HG03457 (cell line): ENCODE measurements at regions not wholly inside any gene's neighbourhood (a gene's known extent, or its start where the extent isn't known, plus 50 kb on each side); places are given as distances from the start of the nearest gene placed in this dataset.

Experiments used
- ATAC-seq: cut with Tn5 transposase; IDR thresholded peaks from one replicate; pipeline ENCODE4 v1.9.1; 2021; ENCODE audit warnings: moderate number of reproducible peaks; ENCODE audit not compliant: unreplicated experiment

- ATAC-seq: no peak
Measured at GRCh38 chr12:92337128-92337527, 191.5 kb upstream of the BTG1 start.

DNA sequence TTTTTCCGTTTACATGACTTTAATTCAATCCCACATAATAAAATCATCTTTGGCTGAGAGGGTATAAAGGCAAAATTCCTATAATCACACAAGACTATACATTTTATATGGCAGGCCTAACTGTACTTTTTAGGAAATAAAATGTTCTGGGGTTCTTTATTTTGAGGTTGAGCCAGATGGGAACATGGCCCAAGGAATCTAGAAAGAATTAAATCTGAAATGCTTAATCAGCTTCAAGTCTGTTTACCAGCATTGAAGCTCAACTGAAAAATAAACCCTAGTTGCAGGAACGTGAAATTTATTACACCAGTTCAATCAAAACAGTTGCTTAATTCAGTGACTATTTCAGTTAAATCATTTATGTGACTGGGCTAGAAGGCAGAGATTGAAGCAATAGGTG lies 191.0 kb upstream of the BTG1 start:
- ATAC-seq: no peak

DNA sequence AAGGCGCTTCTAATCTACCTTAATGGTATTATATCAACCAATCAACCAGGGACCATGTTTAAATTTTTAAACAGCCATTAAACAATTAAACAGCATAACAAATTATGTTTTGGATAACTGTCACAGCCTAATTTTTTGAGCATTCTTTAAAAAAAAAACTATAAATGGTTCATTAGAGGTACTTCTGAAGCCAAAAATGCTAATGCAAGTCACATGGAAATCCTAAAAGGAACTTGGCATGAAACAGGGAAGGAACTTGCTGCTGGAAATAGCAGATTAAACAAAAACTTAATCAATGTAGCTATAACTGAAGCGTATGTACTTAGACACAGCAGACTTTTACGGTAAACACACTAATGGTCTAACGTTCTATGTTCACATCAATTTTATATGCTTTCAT lies 190.2 kb upstream of the BTG1 start:
- ATAC-seq: no peak

GRCh38 chr12:92334552-92334951 lies 188.9 kb upstream of the BTG1 start:
- ATAC-seq: no peak

- ATAC-seq: no peak
Measured at GRCh38 chr12:92332552-92332951, 186.9 kb upstream of the BTG1 start.

DNA sequence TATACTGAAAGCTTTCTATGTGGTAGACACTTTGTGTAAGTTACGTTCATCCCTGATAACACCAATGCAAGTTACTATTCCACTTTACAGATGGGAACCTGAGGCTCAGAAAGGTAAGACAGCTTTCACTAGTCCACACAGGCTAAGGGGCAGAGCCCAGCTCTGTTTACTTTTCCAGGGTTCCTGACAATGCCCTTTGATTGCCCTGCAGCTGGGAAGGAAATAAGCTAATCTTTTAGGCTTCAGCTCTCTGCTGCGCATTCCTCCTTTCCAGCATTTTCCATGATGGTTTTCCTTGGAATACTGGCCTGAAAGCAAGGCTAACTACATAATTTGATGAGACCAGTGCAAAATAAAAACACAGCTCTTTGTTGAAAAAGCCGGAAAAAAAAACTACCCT lies 185.7 kb upstream of the BTG1 start:
- ATAC-seq: no peak

- no peak for ATAC-seq
Measured at GRCh38 chr12:92330654-92331053, 185.0 kb upstream of the BTG1 start.

DNA sequence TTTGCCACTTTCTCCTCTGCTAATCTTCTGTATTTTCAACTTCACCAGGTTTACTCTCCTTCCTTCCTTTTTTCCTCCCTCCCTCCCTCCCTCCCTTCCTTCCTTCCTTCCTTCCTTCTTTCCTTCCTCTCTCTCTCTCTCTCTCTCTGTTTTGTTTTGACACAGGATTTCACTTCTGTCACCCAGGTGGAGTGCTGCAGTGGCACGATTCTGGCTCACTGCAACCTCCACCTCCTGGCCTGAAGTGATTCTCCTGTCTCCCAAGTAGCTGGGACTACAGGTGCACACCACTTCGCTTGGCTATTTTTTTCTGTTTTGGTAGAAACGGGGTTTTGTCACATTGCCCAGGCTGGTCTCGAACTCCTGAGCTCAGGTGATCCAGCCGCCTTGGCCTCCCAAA lies 181.2 kb upstream of the BTG1 start:
- ATAC-seq: no peak

- ATAC-seq: no peak
Measured at GRCh38 chr12:92324849-92325500, 179.3 kb upstream of the BTG1 start.

DNA sequence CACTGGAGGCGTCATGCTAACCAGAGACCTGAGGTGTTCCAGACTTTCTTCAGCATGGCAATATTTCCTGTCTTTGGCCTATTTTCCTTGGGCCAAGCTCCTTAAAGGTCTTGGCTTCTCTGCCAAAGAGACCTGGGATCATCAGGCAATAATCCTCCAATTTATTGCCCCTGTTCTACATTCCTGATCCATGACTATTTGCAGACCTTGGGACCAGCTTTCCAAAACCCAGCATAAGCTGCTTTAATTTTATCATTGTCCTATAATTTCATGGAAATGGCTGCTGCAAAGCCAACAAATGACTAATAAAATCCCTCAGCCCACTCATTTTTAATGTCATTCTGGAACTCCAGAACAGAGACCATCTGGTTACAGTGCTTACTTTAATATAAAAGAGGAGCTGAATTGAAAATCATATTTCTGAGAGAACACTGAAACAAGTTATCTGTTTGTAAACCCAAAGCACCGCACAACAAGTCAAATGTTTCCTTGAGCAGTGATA lies 166.9 kb upstream of the BTG1 start:
- no peak for ATAC-seq

DNA sequence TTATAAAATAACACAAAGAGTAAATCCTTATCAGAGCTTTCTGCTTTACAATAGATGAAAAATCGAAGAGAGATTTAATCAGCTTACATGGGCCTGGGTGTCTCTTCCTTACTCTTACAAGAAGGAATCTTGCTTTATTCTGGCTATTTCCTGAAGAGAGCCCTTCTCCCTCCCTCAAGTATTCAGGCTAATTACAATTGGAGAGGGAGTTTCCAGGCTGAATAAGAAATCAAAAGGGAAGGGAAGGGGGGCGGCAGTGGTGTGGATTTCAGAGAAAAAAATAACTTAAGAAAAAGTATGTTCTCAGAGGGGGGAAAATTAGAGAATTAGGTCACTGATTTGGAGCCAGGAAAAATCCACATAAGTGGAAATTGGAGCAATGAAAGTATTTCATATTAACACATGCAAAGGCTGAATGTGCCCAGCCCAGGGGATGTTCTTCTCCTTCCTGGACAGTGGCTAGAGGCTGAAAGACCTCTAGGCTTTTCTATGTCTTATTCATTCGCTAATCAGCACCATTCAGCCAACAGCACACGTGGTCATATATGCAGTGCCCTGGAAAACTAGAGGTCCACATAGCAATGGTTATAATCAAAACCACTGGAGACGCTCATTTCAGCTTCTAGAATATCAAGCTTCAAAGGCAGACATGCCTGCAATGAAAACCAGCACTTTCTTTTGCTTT lies 158.9 kb upstream of the BTG1 start:
- no peak for ATAC-seq

DNA sequence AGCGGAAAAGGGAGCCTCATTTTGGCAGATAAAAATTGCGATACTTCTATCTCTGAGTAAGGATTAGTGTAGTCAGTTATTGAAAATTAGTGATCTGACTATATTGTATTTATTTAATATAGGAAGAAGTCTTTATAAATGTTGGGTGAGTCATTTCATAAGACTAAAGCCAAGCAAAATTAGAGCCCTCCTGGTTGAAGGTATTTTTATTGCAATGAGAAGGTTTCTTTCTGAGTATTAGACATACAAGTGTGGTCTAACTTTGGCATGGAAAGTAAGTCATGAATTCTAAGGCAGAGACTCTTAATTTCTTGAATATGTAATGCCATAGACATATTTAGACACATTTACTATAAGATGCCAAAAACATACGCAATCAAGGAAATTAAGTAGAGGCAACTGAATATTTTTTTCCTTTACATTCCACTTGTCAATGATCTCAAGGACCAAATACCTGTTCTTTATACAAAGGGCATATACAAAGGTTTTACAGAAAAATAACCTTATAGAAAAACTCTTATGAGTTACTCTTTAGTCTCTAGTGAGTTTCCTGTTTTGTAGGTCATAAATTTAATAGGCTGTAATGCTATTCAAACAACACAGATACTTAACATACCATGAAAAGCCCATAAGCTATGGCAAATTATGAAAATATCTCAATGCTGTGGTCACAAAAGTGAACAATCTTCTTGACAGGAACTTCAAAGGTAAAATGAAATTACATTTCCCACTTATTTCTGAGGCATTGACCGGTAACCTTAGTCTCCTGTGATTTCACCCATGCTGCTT lies 156.6 kb upstream of the BTG1 start:
- ATAC-seq: no peak

- no peak for ATAC-seq
Measured at GRCh38 chr12:92301356-92301755, 155.7 kb upstream of the BTG1 start.

DNA sequence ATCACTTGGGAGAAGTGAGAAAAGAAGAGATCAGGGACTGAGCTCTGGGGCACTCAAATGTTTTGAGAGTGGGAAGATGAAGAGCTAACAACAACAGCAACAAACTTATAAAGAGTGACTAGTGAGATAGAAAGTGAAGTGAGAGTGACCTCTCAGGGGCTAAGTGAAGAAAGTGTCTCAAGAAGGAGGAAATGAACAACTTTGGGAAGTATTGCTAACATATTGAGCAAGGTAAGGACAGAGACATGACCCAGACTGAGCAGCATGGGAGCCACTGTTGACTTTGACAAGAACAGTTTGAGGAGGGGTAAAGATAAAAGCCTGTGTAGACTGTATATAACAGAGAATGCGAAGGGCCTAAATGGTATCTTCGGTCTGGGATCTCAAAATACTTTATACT lies 155.1 kb upstream of the BTG1 start:
- ATAC-seq: no peak

GRCh38 chr12:92299744-92300143 lies 154.1 kb upstream of the BTG1 start:
- no peak for ATAC-seq

- no peak for ATAC-seq
Measured at GRCh38 chr12:92299344-92299743, 153.7 kb upstream of the BTG1 start.

- ATAC-seq: no peak
Measured at GRCh38 chr12:92297932-92298696, 152.5 kb upstream of the BTG1 start.

DNA sequence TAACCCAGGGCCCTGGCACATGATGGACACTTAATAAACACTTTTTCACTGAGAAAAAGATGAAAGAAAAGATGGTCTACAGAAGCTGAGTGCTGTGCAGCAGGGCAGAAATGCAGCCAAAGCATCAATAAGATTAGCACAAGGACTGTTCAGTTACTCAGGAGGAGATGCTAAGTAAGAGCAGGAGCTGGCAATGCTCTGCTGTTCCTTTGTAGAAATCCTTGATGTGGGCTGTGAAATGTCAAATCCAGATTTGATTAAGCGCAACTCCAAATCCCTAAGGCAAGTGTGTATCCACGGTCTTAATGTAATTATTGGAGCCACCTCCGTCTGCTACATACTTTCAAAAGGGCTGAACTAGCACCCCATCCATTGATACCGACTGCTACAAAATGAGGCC lies 151.8 kb upstream of the BTG1 start:
- ATAC-seq: no peak

DNA sequence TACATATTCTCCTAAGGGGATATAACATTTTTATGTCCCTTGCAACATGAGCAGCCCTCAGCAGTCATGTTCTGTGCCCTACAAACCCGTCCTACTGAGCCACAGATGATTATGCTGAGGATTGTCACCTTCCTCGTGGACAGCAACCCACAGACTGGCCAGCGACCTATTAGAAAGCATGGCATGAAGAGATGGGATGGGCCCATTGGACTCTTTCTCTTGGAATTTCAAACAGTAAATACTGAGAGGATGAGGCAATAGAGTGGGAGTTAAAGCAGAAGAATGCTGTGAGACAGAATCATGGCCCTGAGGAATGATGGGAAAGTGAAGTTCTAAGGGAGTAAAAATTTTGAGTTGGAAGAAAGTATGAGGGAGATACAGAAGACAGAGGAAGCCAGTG lies 149.9 kb upstream of the BTG1 start:
- ATAC-seq: no peak

DNA sequence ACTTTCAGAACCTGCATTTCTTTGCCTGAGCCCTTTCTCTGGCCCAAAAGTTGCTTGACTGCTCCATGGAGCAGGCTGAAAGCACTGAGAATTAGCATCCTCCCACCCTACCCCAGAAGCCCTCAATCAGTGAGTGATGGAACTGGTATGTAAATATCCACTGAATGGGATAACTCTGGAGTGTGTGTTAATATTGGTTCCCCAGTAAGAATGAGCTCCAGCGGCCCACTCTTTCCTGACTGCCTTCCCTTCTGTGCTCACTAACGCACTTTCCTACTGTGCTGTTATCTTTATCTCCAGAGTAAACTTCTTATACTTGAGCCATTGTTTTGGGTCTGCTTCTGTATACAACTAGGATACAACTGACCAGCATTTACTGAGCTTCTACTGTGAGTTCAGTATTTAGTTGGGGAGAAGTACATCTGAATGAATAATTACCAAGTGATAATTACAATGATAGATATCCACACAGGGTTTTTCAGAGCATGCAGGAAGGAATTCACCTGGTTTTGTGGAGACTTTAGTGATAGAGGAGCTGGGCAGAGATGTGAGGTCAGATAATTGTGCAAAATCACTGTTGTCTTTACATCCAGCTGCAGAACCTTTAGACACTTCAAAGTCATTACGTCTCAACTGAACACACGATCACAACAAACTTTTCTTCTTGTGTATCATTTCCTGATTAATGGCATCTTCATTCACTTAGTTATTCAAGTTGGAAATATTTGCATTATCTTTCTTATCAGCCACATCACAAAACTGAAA lies 149.2 kb upstream of the BTG1 start:
- no peak for ATAC-seq
